HG02798 (cell line): ENCODE measurements at regions not wholly inside any gene's neighbourhood (a gene's known extent, or its start where the extent isn't known, plus 50 kb on each side); places are given as distances from the start of the nearest gene placed in this dataset.

ENCODE experiments used
- ATAC-seq: cut with Tn5 transposase; IDR thresholded peaks from one replicate; pipeline ENCODE4 v1.9.1; 2021; ENCODE audit warnings: mild to moderate bottlenecking; ENCODE audit not compliant: unreplicated experiment, poor library complexity

- ATAC-seq: no peak
Measured at GRCh38 chr5:30034870-30035269, 1158.6 kb upstream of the CDH6 start.

GRCh38 chr5:30030101-30030500, 1163.4 kb upstream of the CDH6 start:
- no peak for ATAC-seq

- ATAC-seq: no peak
Measured at GRCh38 chr5:30001826-30002225, 1191.7 kb upstream of the CDH6 start.

GRCh38 chr5:30000231-30000630, 1193.3 kb upstream of the CDH6 start:
- no peak for ATAC-seq

- no peak for ATAC-seq
Measured at GRCh38 chr5:29995154-29995553, 1198.3 kb upstream of the CDH6 start.

- no peak for ATAC-seq
Measured at GRCh38 chr5:29994519-29994918, 1199.0 kb upstream of the CDH6 start.

GRCh38 chr5:29993286-29993685, 1200.2 kb upstream of the CDH6 start:
- ATAC-seq: no peak

GRCh38 chr5:29992248-29992647, 1201.2 kb upstream of the CDH6 start:
- ATAC-seq: no peak

- ATAC-seq: no peak
Measured at GRCh38 chr5:29990681-29991080, 1202.8 kb upstream of the CDH6 start.

GRCh38 chr5:29984156-29984540, 1209.3 kb upstream of the CDH6 start:
- ATAC-seq: no peak

- ATAC-seq: no peak
Measured at GRCh38 chr5:29983528-29984155, 1209.8 kb upstream of the CDH6 start.

GRCh38 chr5:29982457-29982856, 1211.0 kb upstream of the CDH6 start:
- no peak for ATAC-seq

- no peak for ATAC-seq
Measured at GRCh38 chr5:29972597-29972996, 1220.9 kb upstream of the CDH6 start.

- no peak for ATAC-seq
Measured at GRCh38 chr5:29963956-29964355, 1229.5 kb upstream of the CDH6 start.

- ATAC-seq: no peak
Measured at GRCh38 chr5:29960323-29960722, 1233.2 kb upstream of the CDH6 start.

GRCh38 chr5:29950416-29951145, 1242.9 kb upstream of the CDH6 start:
- ATAC-seq: no peak

GRCh38 chr5:29949301-29949872, 1244.1 kb upstream of the CDH6 start:
- no peak for ATAC-seq

- no peak for ATAC-seq
Measured at GRCh38 chr5:29944327-29944726, 1249.2 kb upstream of the CDH6 start.

GRCh38 chr5:29942089-29942488, 1251.4 kb upstream of the CDH6 start:
- no peak for ATAC-seq

- ATAC-seq: no peak
Measured at GRCh38 chr5:29939988-29940387, 1253.5 kb upstream of the CDH6 start.

- no peak for ATAC-seq
Measured at GRCh38 chr5:29935371-29935770, 1258.1 kb upstream of the CDH6 start.

GRCh38 chr5:29930316-29930715, 1263.2 kb upstream of the CDH6 start:
- ATAC-seq: no peak
